Tibial artery (tissue), 4 donors: ENCODE measurements at regions not wholly inside any gene's neighbourhood (a gene's known extent, or its start where the extent isn't known, plus 50 kb on each side); places are given as distances from the start of the nearest gene placed in this dataset.

Source experiments
- DNase-seq, 2 donors: peaks; one replicate each; pipeline ENCODE4 v3.0.0-alpha.2; 2019
- H3K27ac ChIP-seq, 2 donors: fragments of 200-600 bp; sonication (generic) in 1 of 2; 1 replicate in 1 of 2; 2 replicates in 1 of 2; pipeline ENCODE4 v1.5.1; 2018 to 2019; ENCODE audit warnings: mild to moderate bottlenecking in 1 of 2
- H3K27me3 ChIP-seq, 2 donors: fragments of 200-600 bp; sonication (generic) in 1 of 2; one replicate each; pipeline versions ENCODE4 v1.5.1 to v1.6.0; 2016 to 2019
- H3K36me3 ChIP-seq, 3 donors: fragments of 200-600 bp; sonication (generic) in 2 of 3; one replicate each; pipeline ENCODE4 v1.5.1; 2016 to 2019; ENCODE audit warnings: mild to moderate bottlenecking in 2 of 3
- H3K4me1 ChIP-seq, 4 donors: fragments of 200-600 bp; sonication (generic) in 2 of 4; 1 replicate in 3 of 4; 2 replicates in 1 of 4; pipeline ENCODE4 v1.5.1; 2016 to 2019
- H3K4me3 ChIP-seq, 2 donors: fragments of 200-600 bp; sonication (generic) in 1 of 2; 1 replicate in 1 of 2; 2 replicates in 1 of 2; pipeline ENCODE4 v1.5.1; 2018 to 2019; ENCODE audit warnings: mild to moderate bottlenecking in 2 of 2
- H3K9me3 ChIP-seq, 3 donors: fragments of 200-600 bp; sonication (generic) in 1 of 3; one replicate each; pipeline ENCODE4 v1.5.1; 2016 to 2019
- CTCF ChIP-seq, 2 experiments: fragments of 200-600 bp in 1 of 2; fragments of 450-650 bp in 1 of 2; IDR thresholded peaks; one replicate each; pipeline ENCODE4 v1.5.1; 2017 to 2019; ENCODE audit warnings: antibody characterized with exemption in 2 of 2, mild to moderate bottlenecking in 1 of 2, moderate library complexity in 1 of 2
- intact Hi-C: fragments of 100-400 bp; cut with DNase I; formaldehyde crosslinking; loops from one replicate; pipeline ENCODE4 v1.15.0; 2023; ENCODE audit warnings: low total_unique reads

- intact Hi-C loops: no loop called here
Observed at GRCh38 chr11:106451228-106451922, 373.9 kb downstream of the AASDHPPT start.

GRCh38 chr11:106456647-106457046 lies 379.2 kb downstream of the AASDHPPT start:
- no peak overlapping the region for H3K27ac ChIP-seq
- no peak for TF ChIP-seq CTCF (IDR thresholded peaks at IDR 0.05)
- H3K4me1 ChIP-seq: peaks cover 0 to 4% (median 0%) of the 10 kb centered on the region in 4 donors
- H3K9me3 ChIP-seq: no peaks in the 10 kb centered on the region
- no peaks in the 10 kb centered on the region for H3K27me3 ChIP-seq
- no peaks in the 10 kb centered on the region for H3K36me3 ChIP-seq
- no peak overlapping the region for H3K4me3 ChIP-seq
- intact Hi-C loops: no loop called here
- DNase-seq: no peak

More at GRCh38 chr11:106451228-106451922, 373.9 kb downstream of the AASDHPPT start:
- Histone ChIP-seq H3K27me3 (no peaks in the 10 kb centered on the region), H3K9me3 (no peaks in the 10 kb centered on the region), H3K4me1 (no peaks in the 10 kb centered on the region), H3K36me3 (no peaks in the 10 kb centered on the region), H3K4me3 (no peak overlapping the region), H3K27ac (no peak overlapping the region)
- DNase-seq: no peak
- TF ChIP-seq CTCF (IDR thresholded peaks at IDR 0.05): no peak

- Histone ChIP-seq H3K27me3 (no peaks in the 10 kb centered on the region), H3K4me3 (no peak overlapping the region), H3K9me3 (no peaks in the 10 kb centered on the region), H3K36me3 (no peaks in the 10 kb centered on the region), H3K27ac (no peak overlapping the region), H3K4me1 (peaks cover 0 to 14% (median 0%) of the 10 kb centered on the region in 4 donors)
- no peak for DNase-seq
- TF ChIP-seq CTCF (IDR thresholded peaks at IDR 0.05): no peak
- intact Hi-C loops: no loop called here
Observed at GRCh38 chr11:106457727-106458126, 380.3 kb downstream of the AASDHPPT start.

- intact Hi-C loops: no loop called here
- Histone ChIP-seq H3K36me3 (no peaks in the 10 kb centered on the region), H3K4me1 (peaks cover 0 to 15% (median 0%) of the 10 kb centered on the region in 4 donors), H3K27ac (no peak overlapping the region), H3K4me3 (no peak overlapping the region), H3K9me3 (no peaks in the 10 kb centered on the region), H3K27me3 (no peaks in the 10 kb centered on the region)
- no peak for TF ChIP-seq CTCF (IDR thresholded peaks at IDR 0.05)
- no peak for DNase-seq
Observed at GRCh38 chr11:106459135-106459534, 381.7 kb downstream of the AASDHPPT start.

- intact Hi-C loops: no loop called here
- peaks cover 0 to 15% (median 0%) of the 10 kb centered on the region in 4 donors for H3K4me1 ChIP-seq
- H3K9me3 ChIP-seq: no peaks in the 10 kb centered on the region
- no peak for TF ChIP-seq CTCF (IDR thresholded peaks at IDR 0.05)
- no peaks in the 10 kb centered on the region for H3K36me3 ChIP-seq
- H3K27me3 ChIP-seq: no peaks in the 10 kb centered on the region
- no peak overlapping the region for H3K27ac ChIP-seq
- no peak overlapping the region for H3K4me3 ChIP-seq
- no peak for DNase-seq
Observed at GRCh38 chr11:106461148-106461691, 383.8 kb downstream of the AASDHPPT start.
